C4-2B (cell line): ENCODE measurements at regions not wholly inside any gene's neighbourhood (a gene's known extent, or its start where the extent isn't known, plus 50 kb on each side); places are given as distances from the start of the nearest gene placed in this dataset.

Experiments
- H3K27ac ChIP-seq: fragments of 450-650 bp; 2 replicates; pipeline ENCODE4 v1.5.1; 2017
- CTCF ChIP-seq: fragments of 450-650 bp; conservative IDR thresholded peaks from 2 replicates; pipeline ENCODE4 v1.5.1; 2017; ENCODE audit warnings: mild to moderate bottlenecking
- ZFX ChIP-seq: fragments of 450-650 bp; IDR thresholded peaks from 2 replicates; pipeline ENCODE4 v1.6.1; 2017

GRCh38 chr7:149714081-149714909, 59.1 kb downstream of the ZNF467 start:
- peak overlapping the region; percentile 33 for H3K27ac ChIP-seq
- no peak for TF ChIP-seq CTCF

GRCh38 chr7:149713731-149714068, 59.7 kb downstream of the ZNF467 start:
- TF ChIP-seq ZFX: 0 out of 2 replicates have a peak, but pooled peaks have one; percentile 15
- TF ChIP-seq CTCF: no peak
- peak overlapping the region; percentile 33; the same call in 1 of the 2 replicates for H3K27ac ChIP-seq

GRCh38 chr7:149713061-149713730, 60.2 kb downstream of the ZNF467 start:
- TF ChIP-seq ZFX (no peak), CTCF (no peak)
- no peak overlapping the region for H3K27ac ChIP-seq

GRCh38 chr7:149708026-149708425, 65.4 kb downstream of the ZNF467 start:
- peak overlapping the region; percentile 31; the same call in 1 of the 2 replicates for H3K27ac ChIP-seq
- TF ChIP-seq CTCF (no peak), ZFX (no peak)

GRCh38 chr7:149707448-149707886, 65.9 kb downstream of the ZNF467 start:
- peak overlapping the region; percentile 31; the same call in 1 of the 2 replicates for H3K27ac ChIP-seq
- TF ChIP-seq ZFX (no peak), CTCF (no peak)

GRCh38 chr7:149706398-149706797, 67.0 kb downstream of the ZNF467 start:
- peak overlapping the region; percentile 31 for H3K27ac ChIP-seq
- TF ChIP-seq CTCF: no peak
- no peak for TF ChIP-seq ZFX

- TF ChIP-seq CTCF (no peak), ZFX (no peak)
- H3K27ac ChIP-seq: no peak overlapping the region
Observed at GRCh38 chr7:149704507-149704906, 68.9 kb downstream of the ZNF467 start.
